ENCODE measurements at regions not wholly inside any gene's neighbourhood (a gene's known extent, or its start where the extent isn't known, plus 50 kb on each side); places are given as distances from the start of the nearest gene placed in this dataset.
"Not testable (repeated sequence)": the region's sequence is repeated elsewhere in the genome, so short reads cannot be mapped to it uniquely, and the experiment has no call there.

DNA sequence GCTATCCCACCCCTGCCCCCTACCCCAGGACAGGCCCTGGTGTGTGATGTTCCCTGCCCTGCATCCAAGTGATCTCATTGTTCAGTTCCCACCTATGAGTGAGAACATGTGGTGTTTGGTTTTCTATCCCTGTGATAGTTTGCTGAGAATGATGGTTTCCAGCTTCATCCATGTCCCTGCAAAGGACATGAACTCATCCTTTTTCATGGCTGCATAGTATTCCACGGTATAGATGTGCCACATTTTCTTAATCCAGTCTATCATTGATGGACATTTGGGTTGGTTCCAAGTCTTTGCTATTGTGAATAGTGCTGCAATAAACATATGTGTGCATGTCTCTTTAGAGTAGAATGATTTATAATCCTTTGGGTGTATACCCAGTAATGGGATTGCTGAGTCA, 326.9 kb upstream of the SPAG17 start:
- not testable (repeated sequence) for H3K4me3 ChIP-seq (ENCODE audit: low read depth in 1 of 5, low read length in 5 of 5); H3K27me3 ChIP-seq (ENCODE audit: control insufficient read depth in 5 of 5, insufficient read depth in 4 of 5, low read length in 5 of 5); H3K9me3 ChIP-seq (ENCODE audit: control insufficient read depth in 5 of 5, low read length in 5 of 5); H3K27ac ChIP-seq (ENCODE audit: low read depth, low read length); H3K9ac ChIP-seq (ENCODE audit: low read length in 5 of 5); H3K36me3 ChIP-seq (ENCODE audit: control insufficient read depth in 5 of 5, insufficient read depth in 5 of 5, low read length in 5 of 5); H3K4me1 ChIP-seq (ENCODE audit: control insufficient read depth in 5 of 5, insufficient read depth in 5 of 5, low read length in 5 of 5)

DNA sequence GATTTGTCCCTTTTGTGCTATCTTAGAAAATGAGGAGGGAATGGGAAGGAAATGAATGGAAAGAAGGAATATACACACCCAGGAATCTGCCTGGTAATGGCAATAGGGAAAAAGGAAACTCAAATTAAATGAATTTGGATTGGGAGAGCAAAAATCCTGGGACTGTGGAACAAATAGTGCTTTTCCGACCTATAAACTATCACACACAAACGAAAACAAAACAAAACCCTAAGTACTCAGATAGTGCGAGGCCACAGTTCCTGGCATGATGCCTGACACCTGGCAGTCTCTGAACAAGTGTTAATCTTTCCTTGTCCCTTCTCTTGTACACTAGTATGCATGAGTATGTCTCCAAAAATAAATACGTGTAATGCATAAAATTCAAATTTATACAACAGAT, 319.8 kb upstream of the SPAG17 start:
- H3K27me3 ChIP-seq (ENCODE audit: control insufficient read depth in 5 of 5, insufficient read depth in 4 of 5, low read length in 5 of 5), result no peaks in the 10 kb centered on the region
- no peak overlapping the region for H3K9ac ChIP-seq (ENCODE audit: low read length in 5 of 5)
- no peaks in the 10 kb centered on the region for H3K36me3 ChIP-seq (ENCODE audit: control insufficient read depth in 5 of 5, insufficient read depth in 5 of 5, low read length in 5 of 5)
- no peaks in the 10 kb centered on the region for H3K9me3 ChIP-seq (ENCODE audit: control insufficient read depth in 5 of 5, low read length in 5 of 5)
- H3K27ac ChIP-seq (ENCODE audit: low read depth, low read length), result no peak overlapping the region
- no peak overlapping the region for H3K4me3 ChIP-seq (ENCODE audit: low read depth in 1 of 5, low read length in 5 of 5)
- H3K4me1 ChIP-seq (ENCODE audit: control insufficient read depth in 5 of 5, insufficient read depth in 5 of 5, low read length in 5 of 5), result no peaks in the 10 kb centered on the region

DNA sequence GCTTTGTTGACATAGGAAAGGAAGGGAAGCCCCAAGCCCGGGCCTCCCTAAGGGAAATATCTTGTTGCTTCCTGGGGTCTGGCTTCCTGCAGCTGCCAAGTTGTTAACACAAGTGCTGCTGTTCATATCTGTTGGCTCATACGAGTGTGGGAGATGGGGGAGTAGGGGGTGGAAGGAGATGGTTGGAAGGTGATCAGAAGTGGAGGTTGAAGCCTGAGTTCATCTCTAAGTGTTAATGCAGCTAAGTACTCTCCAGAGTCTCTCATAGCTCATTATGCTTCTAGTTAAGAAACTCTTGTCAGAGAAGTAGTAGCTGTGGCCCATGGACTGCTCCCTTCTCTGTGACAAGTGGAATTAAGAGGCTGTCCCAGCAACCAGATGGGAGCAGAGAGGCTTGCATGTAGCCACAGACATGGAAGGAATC, 319.2 kb upstream of the SPAG17 start:
- Histone ChIP-seq H3K27me3 (ENCODE audit: control insufficient read depth in 5 of 5, insufficient read depth in 4 of 5, low read length in 5 of 5) (no peaks in the 10 kb centered on the region), H3K4me1 (ENCODE audit: control insufficient read depth in 5 of 5, insufficient read depth in 5 of 5, low read length in 5 of 5) (no peaks in the 10 kb centered on the region)

DNA sequence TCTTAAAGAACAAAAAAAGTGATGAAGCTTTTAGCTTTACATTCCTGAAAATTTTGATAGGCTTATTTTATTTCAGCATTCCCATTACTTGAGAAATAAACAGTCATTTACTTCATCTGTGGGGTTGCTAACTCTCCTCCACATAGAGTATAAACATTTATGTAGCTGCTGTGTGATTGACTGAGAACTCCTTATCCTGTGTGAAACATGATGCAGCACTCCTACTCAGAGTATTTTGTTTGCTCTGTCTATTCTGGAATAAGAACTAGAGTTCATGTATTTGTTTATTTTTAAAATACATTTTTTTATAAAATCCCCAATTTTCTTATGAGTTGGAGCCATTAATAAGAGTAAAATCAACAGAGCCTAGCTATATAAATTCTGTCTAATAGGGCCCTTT, 318.7 kb upstream of the SPAG17 start:
- Histone ChIP-seq H3K27ac (ENCODE audit: low read depth, low read length) (no peak overlapping the region), H3K36me3 (ENCODE audit: control insufficient read depth in 5 of 5, insufficient read depth in 5 of 5, low read length in 5 of 5) (no peaks in the 10 kb centered on the region), H3K4me1 (ENCODE audit: control insufficient read depth in 5 of 5, insufficient read depth in 5 of 5, low read length in 5 of 5) (no peaks in the 10 kb centered on the region), H3K9ac (ENCODE audit: low read length in 5 of 5) (no peak overlapping the region), H3K27me3 (ENCODE audit: control insufficient read depth in 5 of 5, insufficient read depth in 4 of 5, low read length in 5 of 5) (no peaks in the 10 kb centered on the region), H3K4me3 (ENCODE audit: low read depth in 1 of 5, low read length in 5 of 5) (no peak overlapping the region), H3K9me3 (ENCODE audit: control insufficient read depth in 5 of 5, low read length in 5 of 5) (no peaks in the 10 kb centered on the region)

More for the DNA sequence above, 319.2 kb upstream of the SPAG17 start:
- no peaks in the 10 kb centered on the region for H3K9me3 ChIP-seq (ENCODE audit: control insufficient read depth in 5 of 5, low read length in 5 of 5)
- H3K27ac ChIP-seq (ENCODE audit: low read depth, low read length), result no peak overlapping the region
- H3K36me3 ChIP-seq (ENCODE audit: control insufficient read depth in 5 of 5, insufficient read depth in 5 of 5, low read length in 5 of 5), result no peaks in the 10 kb centered on the region
- H3K4me3 ChIP-seq (ENCODE audit: low read depth in 1 of 5, low read length in 5 of 5), result no peak overlapping the region
- no peak overlapping the region for H3K9ac ChIP-seq (ENCODE audit: low read length in 5 of 5)

DNA sequence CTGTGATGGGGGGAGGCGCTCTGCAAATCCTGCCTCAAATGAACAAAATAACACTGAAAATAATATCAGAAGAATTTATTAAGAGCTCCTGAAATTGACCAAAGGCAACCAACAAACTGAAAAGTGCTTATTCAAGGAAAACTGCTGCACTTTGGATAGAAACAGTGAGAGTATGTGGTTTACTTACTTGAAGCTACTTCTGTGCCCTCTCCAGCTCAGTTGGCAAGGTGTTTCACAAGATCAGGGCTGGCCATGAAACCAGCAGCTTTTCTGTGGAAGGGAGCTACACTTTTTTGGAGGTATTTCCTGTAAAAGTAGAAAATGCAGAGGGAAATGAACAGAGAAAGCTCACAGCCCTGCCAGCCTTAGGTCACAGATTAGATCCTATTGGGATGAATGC, 310.0 kb upstream of the SPAG17 start:
- H3K9me3 ChIP-seq (ENCODE audit: control insufficient read depth in 5 of 5, low read length in 5 of 5), result no peaks in the 10 kb centered on the region
- H3K36me3 ChIP-seq (ENCODE audit: control insufficient read depth in 5 of 5, insufficient read depth in 5 of 5, low read length in 5 of 5), result no peaks in the 10 kb centered on the region
- H3K4me1 ChIP-seq (ENCODE audit: control insufficient read depth in 5 of 5, insufficient read depth in 5 of 5, low read length in 5 of 5), result peaks cover 0 to 7% (median 2%) of the 10 kb centered on the region in 5 donors
- H3K9ac ChIP-seq (ENCODE audit: low read length in 5 of 5), result no peak overlapping the region
- no peaks in the 10 kb centered on the region for H3K27me3 ChIP-seq (ENCODE audit: control insufficient read depth in 5 of 5, insufficient read depth in 4 of 5, low read length in 5 of 5)
- H3K27ac ChIP-seq (ENCODE audit: low read depth, low read length), result no peak overlapping the region
- H3K4me3 ChIP-seq (ENCODE audit: low read depth in 1 of 5, low read length in 5 of 5), result no peak overlapping the region

DNA sequence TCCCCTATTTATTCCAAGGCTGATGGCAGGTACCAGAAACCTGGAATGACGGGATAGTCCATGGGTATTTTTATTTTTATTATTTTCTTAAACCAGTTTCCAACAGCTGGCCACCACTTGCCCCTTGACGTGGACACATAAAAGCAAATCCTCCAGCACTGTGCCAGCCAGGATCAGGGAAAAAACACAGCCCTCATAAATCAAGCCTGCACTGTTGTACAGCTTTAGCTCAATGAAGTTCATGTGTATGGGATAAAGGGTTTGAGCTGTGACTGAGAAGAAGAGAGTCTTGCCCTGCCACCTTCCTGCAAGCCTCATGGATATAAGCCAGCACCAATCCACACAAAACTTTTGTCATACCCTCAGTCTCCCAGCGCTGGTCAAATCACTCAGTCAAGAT, 303.8 kb upstream of the SPAG17 start:
- Histone ChIP-seq H3K4me3 (ENCODE audit: low read depth in 1 of 5, low read length in 5 of 5) (no peak overlapping the region), H3K9ac (ENCODE audit: low read length in 5 of 5) (no peak overlapping the region), H3K36me3 (ENCODE audit: control insufficient read depth in 5 of 5, insufficient read depth in 5 of 5, low read length in 5 of 5) (no peaks in the 10 kb centered on the region), H3K27me3 (ENCODE audit: control insufficient read depth in 5 of 5, insufficient read depth in 4 of 5, low read length in 5 of 5) (no peaks in the 10 kb centered on the region), H3K27ac (ENCODE audit: low read depth, low read length) (no peak overlapping the region), H3K9me3 (ENCODE audit: control insufficient read depth in 5 of 5, low read length in 5 of 5) (no peaks in the 10 kb centered on the region), H3K4me1 (ENCODE audit: control insufficient read depth in 5 of 5, insufficient read depth in 5 of 5, low read length in 5 of 5) (peaks cover 0 to 2% (median 0%) of the 10 kb centered on the region in 5 donors)

DNA sequence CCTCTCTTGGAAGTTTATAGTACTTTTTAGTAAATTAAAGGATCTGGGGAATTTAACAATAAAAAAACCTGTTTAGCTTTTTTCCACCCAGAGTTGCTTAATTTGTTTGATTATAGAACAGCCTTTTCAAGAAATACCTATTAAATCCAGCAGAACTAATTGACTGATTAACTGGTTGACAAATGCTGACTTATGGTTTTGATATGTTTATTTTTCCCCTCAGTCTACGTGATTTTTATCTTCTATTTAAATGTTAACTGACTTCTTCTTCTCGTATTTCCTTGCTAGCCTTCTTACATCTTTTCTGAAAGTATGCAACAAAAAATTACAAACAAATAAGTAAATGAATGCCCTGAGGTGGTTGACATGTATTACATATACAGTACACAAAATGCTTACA, 302.9 kb upstream of the SPAG17 start:
- Histone ChIP-seq H3K9ac (ENCODE audit: low read length in 5 of 5) (no peak overlapping the region), H3K27me3 (ENCODE audit: control insufficient read depth in 5 of 5, insufficient read depth in 4 of 5, low read length in 5 of 5) (no peaks in the 10 kb centered on the region), H3K9me3 (ENCODE audit: control insufficient read depth in 5 of 5, low read length in 5 of 5) (no peaks in the 10 kb centered on the region), H3K4me1 (ENCODE audit: control insufficient read depth in 5 of 5, insufficient read depth in 5 of 5, low read length in 5 of 5) (peaks cover 0 to 2% (median 0%) of the 10 kb centered on the region in 5 donors), H3K4me3 (ENCODE audit: low read depth in 1 of 5, low read length in 5 of 5) (no peak overlapping the region), H3K27ac (ENCODE audit: low read depth, low read length) (no peak overlapping the region), H3K36me3 (ENCODE audit: control insufficient read depth in 5 of 5, insufficient read depth in 5 of 5, low read length in 5 of 5) (no peaks in the 10 kb centered on the region)

DNA sequence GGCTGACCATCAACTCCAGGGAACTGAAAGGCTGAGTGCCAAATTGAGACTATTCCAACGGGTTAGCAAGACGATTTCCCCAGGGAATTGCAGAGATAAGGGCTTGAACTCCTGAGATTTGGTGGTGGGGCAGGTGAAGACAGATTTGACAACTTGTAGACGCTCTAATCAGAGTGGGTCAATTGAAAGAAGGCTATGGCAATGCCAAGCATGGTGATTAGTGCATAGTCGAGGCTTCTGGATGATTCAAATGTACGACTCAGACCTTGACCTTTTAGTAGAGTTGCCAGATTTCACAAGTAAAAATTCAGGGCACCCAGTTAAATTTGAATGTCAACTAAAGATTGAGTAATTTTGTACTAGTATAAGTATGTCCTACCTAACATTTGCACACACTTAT, 302.1 kb upstream of the SPAG17 start:
- Histone ChIP-seq H3K4me1 (ENCODE audit: control insufficient read depth in 5 of 5, insufficient read depth in 5 of 5, low read length in 5 of 5) (peaks cover 0 to 2% (median 0%) of the 10 kb centered on the region in 5 donors), H3K27ac (ENCODE audit: low read depth, low read length) (no peak overlapping the region), H3K27me3 (ENCODE audit: control insufficient read depth in 5 of 5, insufficient read depth in 4 of 5, low read length in 5 of 5) (no peaks in the 10 kb centered on the region), H3K9ac (ENCODE audit: low read length in 5 of 5) (no peak overlapping the region), H3K36me3 (ENCODE audit: control insufficient read depth in 5 of 5, insufficient read depth in 5 of 5, low read length in 5 of 5) (no peaks in the 10 kb centered on the region), H3K9me3 (ENCODE audit: control insufficient read depth in 5 of 5, low read length in 5 of 5) (no peaks in the 10 kb centered on the region), H3K4me3 (ENCODE audit: low read depth in 1 of 5, low read length in 5 of 5) (no peak overlapping the region)

DNA sequence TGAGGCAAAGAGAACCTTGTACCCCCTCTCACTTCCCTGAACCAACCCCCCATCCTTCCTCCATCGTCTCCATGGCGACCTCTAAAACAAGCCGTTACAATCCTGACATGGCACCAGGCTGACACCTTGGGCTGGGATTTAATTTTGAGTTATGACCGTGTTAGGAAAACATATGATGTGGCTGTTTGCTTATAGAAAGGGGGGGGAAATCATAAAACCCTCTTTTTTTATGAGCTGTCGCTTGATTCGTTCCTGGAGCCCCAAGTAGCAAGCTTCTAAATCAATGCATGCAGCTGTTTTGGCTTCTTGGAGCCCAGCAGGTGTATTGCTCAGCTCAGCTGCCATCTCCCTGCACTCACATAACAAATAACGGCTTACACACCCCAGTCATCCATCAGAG, 301.2 kb upstream of the SPAG17 start:
- Histone ChIP-seq H3K4me1 (ENCODE audit: control insufficient read depth in 5 of 5, insufficient read depth in 5 of 5, low read length in 5 of 5) (peaks cover 0 to 2% (median 0%) of the 10 kb centered on the region in 5 donors), H3K36me3 (ENCODE audit: control insufficient read depth in 5 of 5, insufficient read depth in 5 of 5, low read length in 5 of 5) (no peaks in the 10 kb centered on the region), H3K27ac (ENCODE audit: low read depth, low read length) (no peak overlapping the region), H3K27me3 (ENCODE audit: control insufficient read depth in 5 of 5, insufficient read depth in 4 of 5, low read length in 5 of 5) (no peaks in the 10 kb centered on the region), H3K9ac (ENCODE audit: low read length in 5 of 5) (no peak overlapping the region), H3K9me3 (ENCODE audit: control insufficient read depth in 5 of 5, low read length in 5 of 5) (no peaks in the 10 kb centered on the region), H3K4me3 (ENCODE audit: low read depth in 1 of 5, low read length in 5 of 5) (no peak overlapping the region)

DNA sequence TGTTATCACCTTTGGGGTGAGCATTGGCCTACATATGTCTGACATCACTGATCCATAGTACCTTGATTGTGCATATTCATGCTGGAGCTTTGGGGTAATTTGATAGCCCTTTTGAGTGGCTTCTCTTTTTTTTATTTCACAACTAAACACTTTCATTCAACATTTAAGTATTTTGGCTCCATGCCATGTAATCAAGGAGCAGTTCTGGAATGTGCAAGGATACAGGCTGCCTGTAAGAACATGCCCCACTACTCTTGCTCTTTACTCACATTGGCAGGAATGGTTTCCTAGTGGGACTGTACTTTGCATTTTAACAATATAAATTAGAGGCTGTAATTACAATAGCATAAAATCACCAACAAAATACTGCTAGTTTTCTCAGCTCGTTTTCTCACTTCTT, 300.7 kb upstream of the SPAG17 start:
- Histone ChIP-seq H3K9me3 (ENCODE audit: control insufficient read depth in 5 of 5, low read length in 5 of 5) (no peaks in the 10 kb centered on the region), H3K36me3 (ENCODE audit: control insufficient read depth in 5 of 5, insufficient read depth in 5 of 5, low read length in 5 of 5) (no peaks in the 10 kb centered on the region), H3K27ac (ENCODE audit: low read depth, low read length) (no peak overlapping the region), H3K4me1 (ENCODE audit: control insufficient read depth in 5 of 5, insufficient read depth in 5 of 5, low read length in 5 of 5) (peaks cover 0 to 2% (median 0%) of the 10 kb centered on the region in 5 donors), H3K27me3 (ENCODE audit: control insufficient read depth in 5 of 5, insufficient read depth in 4 of 5, low read length in 5 of 5) (no peaks in the 10 kb centered on the region), H3K4me3 (ENCODE audit: low read depth in 1 of 5, low read length in 5 of 5) (no peak overlapping the region), H3K9ac (ENCODE audit: low read length in 5 of 5) (no peak overlapping the region)

DNA sequence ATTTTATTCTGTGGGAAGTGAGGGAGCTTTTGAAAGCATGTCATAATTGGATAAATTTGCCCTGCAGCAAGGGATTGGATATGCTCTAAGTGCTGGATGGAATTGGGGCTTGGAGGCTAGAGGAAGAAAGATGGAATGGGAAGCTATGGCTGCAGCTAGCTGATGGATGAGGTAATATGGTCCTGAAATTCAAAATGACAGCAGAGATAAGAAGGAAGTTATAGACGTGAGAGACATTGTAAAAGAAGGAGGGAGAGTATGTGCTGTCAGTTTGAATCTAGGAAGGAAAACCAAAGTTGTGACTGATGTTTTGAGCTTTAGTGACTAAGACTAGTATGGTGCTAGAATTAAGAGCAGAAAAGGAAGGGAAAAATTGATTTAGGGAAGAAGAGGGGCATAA, 299.9 kb upstream of the SPAG17 start:
- no peaks in the 10 kb centered on the region for H3K27me3 ChIP-seq (ENCODE audit: control insufficient read depth in 5 of 5, insufficient read depth in 4 of 5, low read length in 5 of 5)
- no peak overlapping the region for H3K4me3 ChIP-seq (ENCODE audit: low read depth in 1 of 5, low read length in 5 of 5)
- H3K36me3 ChIP-seq (ENCODE audit: control insufficient read depth in 5 of 5, insufficient read depth in 5 of 5, low read length in 5 of 5), result no peaks in the 10 kb centered on the region
- no peak overlapping the region for H3K9ac ChIP-seq (ENCODE audit: low read length in 5 of 5)
- no peak overlapping the region for H3K27ac ChIP-seq (ENCODE audit: low read depth, low read length)
- no peaks in the 10 kb centered on the region for H3K9me3 ChIP-seq (ENCODE audit: control insufficient read depth in 5 of 5, low read length in 5 of 5)
- H3K4me1 ChIP-seq (ENCODE audit: control insufficient read depth in 5 of 5, insufficient read depth in 5 of 5, low read length in 5 of 5), result peaks cover 0 to 2% (median 0%) of the 10 kb centered on the region in 5 donors
